Pons (tissue), 1 donor: ENCODE measurements at regions not wholly inside any gene's neighbourhood (a gene's known extent, or its start where the extent isn't known, plus 50 kb on each side); places are given as distances from the start of the nearest gene placed in this dataset.

Experiments used
- DNase-seq: peaks from one replicate; pipeline ENCODE4 v3.0.0-alpha.2; 2016; ENCODE audit warnings: low spot score

DNA sequence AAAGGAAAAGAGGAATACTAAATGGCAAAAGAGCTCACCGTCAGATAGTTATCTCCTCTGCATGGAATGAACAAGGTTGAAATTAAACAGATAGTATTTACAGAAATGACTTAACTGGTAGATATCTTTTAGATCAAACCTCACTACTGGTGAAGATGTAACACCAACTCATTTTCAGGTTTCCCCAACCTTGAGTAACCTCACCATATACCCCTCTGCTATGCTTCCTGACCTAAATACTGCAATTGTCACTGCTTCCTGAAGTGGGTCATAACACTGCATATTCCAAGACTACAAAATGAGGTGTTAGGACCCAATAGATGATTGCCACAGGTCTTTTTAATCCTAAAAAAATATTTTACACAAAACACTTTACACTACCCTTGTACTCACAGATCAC, 76.3 kb upstream of the PLEKHA5 start:
- no peak for DNase-seq

DNA sequence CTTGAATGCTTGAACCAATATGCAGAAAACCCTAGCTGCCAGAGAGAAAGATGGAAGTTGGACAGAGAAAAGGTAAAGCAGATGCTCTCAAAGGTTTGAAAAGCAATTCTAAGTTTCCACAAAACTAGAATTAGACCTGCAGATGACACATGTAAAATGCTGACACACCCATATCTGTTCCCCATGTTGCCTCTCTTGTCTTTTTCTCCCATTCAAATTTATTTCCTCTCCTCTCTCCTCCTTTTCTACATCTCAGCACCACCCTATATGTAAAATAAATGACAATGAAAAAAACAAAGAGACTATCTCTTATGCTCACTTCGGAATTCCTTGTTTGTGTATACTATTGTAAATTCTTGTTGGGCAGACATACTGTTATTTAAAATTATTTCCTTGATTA, 75.5 kb upstream of the PLEKHA5 start:
- no peak for DNase-seq

DNA sequence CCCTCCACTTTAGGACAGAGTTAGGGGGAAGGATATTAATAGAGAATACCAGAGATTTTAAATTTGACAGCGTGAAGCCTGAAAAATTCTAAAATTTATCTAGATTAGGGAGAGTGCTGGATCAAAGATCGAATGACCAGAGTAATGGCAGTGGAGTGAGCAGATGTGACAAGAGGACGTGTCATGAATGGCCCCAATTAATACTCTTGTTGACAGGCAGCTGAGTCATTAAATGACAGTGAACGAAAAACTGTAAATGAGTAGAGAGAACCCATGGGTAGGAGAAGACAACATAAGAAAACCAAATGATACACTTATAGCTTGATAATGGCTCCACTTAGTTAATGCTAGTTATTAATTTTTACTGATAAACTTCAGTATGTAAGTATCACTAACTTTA, 73.9 kb upstream of the PLEKHA5 start:
- no peak for DNase-seq

DNA sequence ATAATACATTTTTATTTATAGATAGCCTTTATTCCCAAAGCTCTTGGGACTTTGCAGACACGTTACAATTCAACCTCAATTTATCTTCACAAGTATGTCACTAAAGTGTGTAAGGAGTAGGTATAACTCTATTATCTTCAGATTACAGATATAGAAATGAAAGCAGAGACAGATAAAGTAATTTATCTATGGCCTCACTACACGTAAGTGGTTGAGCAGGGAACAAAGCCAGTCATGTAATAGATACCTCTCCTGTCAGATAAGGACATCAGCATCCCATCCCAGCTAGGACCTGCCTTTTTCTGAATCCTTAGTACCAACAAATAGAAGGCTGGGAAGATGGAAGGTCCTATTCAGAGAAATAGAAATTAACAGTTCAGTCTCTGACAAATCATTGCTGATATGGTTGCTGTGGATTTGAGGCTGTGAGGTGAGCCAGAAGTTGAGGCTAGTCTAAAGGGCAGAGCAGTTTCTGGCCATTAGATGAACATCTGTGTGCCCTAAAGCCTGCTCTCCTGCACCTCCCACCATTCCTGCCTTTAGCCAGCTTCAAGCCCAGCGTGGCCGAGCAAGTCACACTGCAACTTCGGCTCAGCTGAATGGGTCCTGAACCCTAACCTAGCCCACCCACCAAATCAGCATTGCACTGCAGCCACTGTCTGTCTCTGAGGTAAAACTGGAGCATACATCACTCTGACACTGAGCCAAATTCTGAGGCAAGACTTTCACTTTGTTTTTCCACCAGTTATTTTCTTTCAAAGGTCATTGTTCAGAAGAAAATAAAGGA, 71.1 kb upstream of the PLEKHA5 start:
- no peak for DNase-seq

DNA sequence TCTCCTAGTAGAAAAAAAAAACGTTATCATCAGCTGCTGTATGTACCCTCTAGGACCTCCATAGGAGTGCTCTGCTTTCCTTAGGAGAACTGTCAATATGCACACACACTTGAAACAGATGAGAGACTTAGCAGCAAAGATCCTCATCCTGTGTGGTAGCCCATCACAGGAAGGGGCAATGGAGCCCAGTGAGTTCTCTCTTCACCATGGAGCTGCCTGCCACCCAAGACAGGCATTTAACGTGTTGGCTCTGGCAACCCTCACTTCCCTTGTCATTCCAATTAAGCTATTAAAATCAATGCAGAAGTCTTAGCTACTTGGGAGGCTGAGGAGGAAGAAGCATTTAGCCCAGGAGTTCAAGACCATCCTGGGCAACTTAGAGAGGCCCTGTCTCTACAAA, 64.8 kb upstream of the PLEKHA5 start:
- DNase-seq: no peak

DNA sequence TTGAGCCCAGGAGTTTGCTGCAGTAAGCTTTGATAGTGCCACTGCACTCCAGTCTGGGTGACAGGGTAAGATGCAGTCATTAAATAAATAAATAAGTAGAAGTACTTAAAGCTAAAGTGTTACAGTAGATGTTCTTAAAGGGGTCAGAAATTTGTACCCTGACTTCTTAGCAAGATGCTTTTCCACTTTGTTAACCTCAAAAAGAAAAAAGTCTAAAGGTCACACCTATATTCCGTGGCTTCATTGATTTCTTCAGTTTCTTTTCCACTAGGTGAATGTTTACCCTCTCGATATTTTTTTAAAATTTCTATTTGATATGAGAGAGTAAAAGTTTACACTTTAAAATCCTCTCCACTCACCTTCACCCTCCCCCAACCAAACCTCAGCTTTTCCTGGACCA, 64.3 kb upstream of the PLEKHA5 start:
- no peak for DNase-seq

DNA sequence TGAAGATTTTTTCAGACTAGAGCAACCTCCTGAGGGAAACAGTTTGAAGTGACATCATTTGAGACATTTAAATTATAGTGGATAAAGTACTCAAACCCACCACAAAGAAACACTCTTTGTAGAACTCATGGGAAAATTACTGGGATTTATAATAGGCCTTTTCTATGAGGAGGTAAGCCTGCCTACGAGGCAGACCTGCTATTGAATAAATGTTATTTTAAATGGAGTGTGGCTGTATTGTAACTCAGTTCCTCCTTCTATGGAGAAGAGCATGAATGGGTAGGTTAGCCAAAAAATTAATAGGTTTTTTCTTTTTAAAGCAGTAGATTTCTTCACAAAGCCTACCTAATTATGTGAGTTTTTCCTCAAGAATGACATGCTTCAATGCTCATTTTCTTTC, 63.7 kb upstream of the PLEKHA5 start:
- no peak for DNase-seq

DNA sequence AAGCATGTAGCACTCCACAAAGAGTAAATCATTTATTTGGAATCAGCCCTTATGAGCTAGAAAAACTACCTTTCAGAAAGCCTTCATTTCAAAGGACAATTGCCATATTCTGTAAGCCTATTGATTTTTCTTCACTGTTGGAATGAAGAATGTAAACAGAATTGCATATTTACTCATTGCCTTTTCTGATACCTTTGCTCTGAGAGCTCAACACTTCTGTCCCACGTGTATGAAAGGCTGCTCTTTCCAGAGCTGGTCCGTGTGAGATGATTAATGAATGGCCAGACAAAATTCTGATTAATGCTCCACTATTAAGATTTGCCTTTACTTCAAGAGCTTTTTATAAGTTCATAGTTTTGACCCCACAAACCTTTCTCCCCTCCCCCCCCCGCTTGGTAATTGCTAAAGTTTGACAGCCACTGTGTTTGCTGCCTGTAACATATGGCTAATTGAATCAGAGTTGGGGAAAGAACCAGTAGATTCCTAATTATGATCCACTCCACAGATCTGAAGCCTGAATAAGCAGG, 63.0 kb upstream of the PLEKHA5 start:
- DNase-seq: no peak

DNA sequence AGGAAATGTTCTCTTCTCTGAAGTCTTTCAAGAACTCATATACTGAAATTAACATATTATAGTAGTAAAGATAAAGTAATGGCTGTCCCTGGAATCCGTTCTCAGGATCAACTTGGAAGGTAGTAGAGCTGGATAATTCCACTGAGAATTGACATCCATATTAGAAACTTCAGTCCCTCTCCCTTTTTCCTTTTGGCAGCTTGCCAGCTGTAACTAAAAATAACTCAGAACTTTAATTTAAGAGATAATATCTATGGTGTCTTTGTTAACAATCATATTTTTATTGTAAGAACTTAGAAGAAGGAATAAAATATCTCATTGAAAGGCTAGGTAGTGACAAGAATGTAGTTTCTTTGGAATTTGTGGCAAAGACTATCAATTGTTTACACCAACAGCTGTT, 61.4 kb upstream of the PLEKHA5 start:
- no peak for DNase-seq

DNA sequence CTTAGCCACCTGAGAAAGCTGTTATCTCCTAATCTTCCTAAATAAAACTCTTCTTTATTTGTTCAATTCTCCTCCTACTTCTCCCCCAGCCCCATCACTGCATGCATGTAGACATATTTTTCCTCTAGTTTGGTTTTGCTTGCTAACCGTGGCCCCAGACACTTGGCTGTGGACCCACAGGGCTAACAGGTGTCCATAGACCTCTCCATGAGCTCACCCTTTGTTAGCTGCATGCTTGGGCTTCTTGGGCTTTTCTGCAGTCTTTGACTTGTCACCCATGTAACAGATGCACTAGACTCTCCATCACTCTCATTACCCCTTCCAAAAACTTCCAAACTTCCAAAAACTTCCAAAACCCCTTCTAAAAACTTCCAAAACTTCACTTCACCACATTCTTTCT, 59.2 kb upstream of the PLEKHA5 start:
- no peak for DNase-seq

DNA sequence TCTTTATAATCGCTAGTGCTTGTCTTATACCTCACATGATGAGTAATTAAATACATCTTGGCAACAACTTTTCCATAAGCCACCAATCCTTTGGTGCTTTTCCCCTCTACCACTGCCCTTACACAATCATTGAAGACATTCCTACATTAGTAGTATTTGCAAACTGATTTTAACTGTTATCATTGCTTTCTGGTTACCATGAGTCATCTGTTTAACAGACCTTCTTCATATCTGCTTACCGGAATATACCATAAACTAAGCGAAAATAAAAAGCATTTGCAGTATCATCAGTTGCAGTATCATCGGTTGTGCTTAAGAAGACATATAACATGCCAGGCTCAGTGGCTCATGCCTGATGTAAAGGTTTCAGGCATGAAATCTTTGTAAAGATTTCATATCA, 54.8 kb upstream of the PLEKHA5 start:
- DNase-seq: no peak

DNA sequence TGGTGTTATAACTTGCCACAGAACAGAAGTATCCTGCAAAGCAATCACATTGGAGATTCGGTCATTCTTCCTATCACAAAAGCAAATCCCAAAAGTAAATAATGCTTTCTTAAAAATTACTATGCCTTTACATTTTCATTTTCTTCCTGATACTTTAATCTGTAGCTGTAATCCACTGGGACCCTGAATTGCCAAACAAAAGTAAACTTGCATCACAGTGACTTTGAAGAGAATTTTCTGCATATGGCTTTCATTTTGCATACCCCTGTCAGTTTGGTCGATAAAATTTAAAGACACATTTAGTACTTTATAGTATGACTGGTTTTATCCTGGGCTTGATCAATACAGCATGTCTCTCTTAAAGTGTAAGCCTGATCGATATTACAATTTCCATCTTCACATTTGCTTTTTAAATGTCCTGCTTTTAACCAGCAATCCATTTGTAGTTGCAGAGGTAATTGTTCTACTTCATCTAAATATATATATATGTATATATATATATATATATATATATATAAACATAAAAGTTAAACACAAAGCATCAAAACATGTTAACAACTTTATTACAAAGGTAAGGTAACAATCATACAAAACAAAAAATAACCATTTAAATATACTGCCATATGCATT, 53.7 kb upstream of the PLEKHA5 start:
- no peak for DNase-seq
